Activated effector memory CD4-positive, alpha-beta T cell treated with Interleukin-2 at 50 U/mL for 16 hours (primary cell): ENCODE measurements at regions not wholly inside any gene's neighbourhood (a gene's known extent, or its start where the extent isn't known, plus 50 kb on each side); places are given as distances from the start of the nearest gene placed in this dataset.
"Not testable (repeated sequence)": the region's sequence is repeated elsewhere in the genome, so short reads cannot be mapped to it uniquely, and the experiment has no call there.

Source experiments
- DNase-seq: peaks from one replicate; pipeline ENCODE4 v3.0.0-alpha.2; 2020

GRCh38 chr9:39463696-39464095, 108.2 kb downstream of the SPATA31A1 start:
- DNase-seq, result not testable (repeated sequence)

GRCh38 chr9:39464122-39464777, 108.8 kb downstream of the SPATA31A1 start:
- peak; percentile 58 for DNase-seq

- not testable (repeated sequence) for DNase-seq
Observed at GRCh38 chr9:39474499-39474898, 119.0 kb downstream of the SPATA31A1 start.

GRCh38 chr9:39483073-39483472, 127.6 kb downstream of the SPATA31A1 start:
- not testable (repeated sequence) for DNase-seq

- DNase-seq, result not testable (repeated sequence)
Observed at GRCh38 chr9:39483880-39484279, 128.4 kb downstream of the SPATA31A1 start.

GRCh38 chr9:39484292-39484691, 128.8 kb downstream of the SPATA31A1 start:
- not testable (repeated sequence) for DNase-seq

- not testable (repeated sequence) for DNase-seq
Observed at GRCh38 chr9:39487477-39487876, 132.0 kb downstream of the SPATA31A1 start.

- DNase-seq, result not testable (repeated sequence)
Observed at GRCh38 chr9:39496248-39496647, 140.8 kb downstream of the SPATA31A1 start.

GRCh38 chr9:39503178-39503577, 147.7 kb downstream of the SPATA31A1 start:
- not testable (repeated sequence) for DNase-seq

GRCh38 chr9:39527387-39528029, 172.0 kb downstream of the SPATA31A1 start:
- DNase-seq, result not testable (repeated sequence)

GRCh38 chr9:39532597-39532996, 177.1 kb downstream of the SPATA31A1 start:
- not testable (repeated sequence) for DNase-seq

GRCh38 chr9:39533001-39533762, 177.7 kb downstream of the SPATA31A1 start:
- DNase-seq, result not testable (repeated sequence)

GRCh38 chr9:39533763-39534548, 178.5 kb downstream of the SPATA31A1 start:
- DNase-seq, result not testable (repeated sequence)

GRCh38 chr9:39534897-39535296, 179.4 kb downstream of the SPATA31A1 start:
- not testable (repeated sequence) for DNase-seq

- DNase-seq, result not testable (repeated sequence)
Observed at GRCh38 chr9:39542157-39542556, 186.7 kb downstream of the SPATA31A1 start.

- DNase-seq, result not testable (repeated sequence)
Observed at GRCh38 chr9:39545079-39545478, 189.6 kb downstream of the SPATA31A1 start.

GRCh38 chr9:39550573-39550972, 195.1 kb downstream of the SPATA31A1 start:
- DNase-seq, result not testable (repeated sequence)

GRCh38 chr9:39551544-39551943, 196.1 kb downstream of the SPATA31A1 start:
- not testable (repeated sequence) for DNase-seq

GRCh38 chr9:39552242-39552881, 196.9 kb downstream of the SPATA31A1 start:
- DNase-seq, result not testable (repeated sequence)

GRCh38 chr9:39554352-39554751, 198.9 kb downstream of the SPATA31A1 start:
- not testable (repeated sequence) for DNase-seq

GRCh38 chr9:39559384-39559783, 203.9 kb downstream of the SPATA31A1 start:
- peak; percentile 2 for DNase-seq

GRCh38 chr9:39566782-39567181, 211.3 kb downstream of the SPATA31A1 start:
- not testable (repeated sequence) for DNase-seq
